GM20000 (cell line): ENCODE measurements at regions not wholly inside any gene's neighbourhood (a gene's known extent, or its start where the extent isn't known, plus 50 kb on each side); places are given as distances from the start of the nearest gene placed in this dataset.

ENCODE experiments used
- DNase-seq: peaks from one replicate; pipeline ENCODE4 v3.0.0; 2012; ENCODE audit warnings: low spot score
- CTCF ChIP-seq: IDR thresholded peaks from 2 replicates; pipeline ENCODE4 v1.5.1; 2012; ENCODE audit warnings: mild to moderate bottlenecking, control low read depth; ENCODE audit errors: extremely low read depth, missing control alignments

- DNase-seq, result no peak
- no peak for TF ChIP-seq CTCF
Measured at GRCh38 chr4:93888308-93888707, 59.8 kb downstream of the ATOH1 start.

- no peak for DNase-seq
- no peak for TF ChIP-seq CTCF
Measured at GRCh38 chr4:93888768-93889167, 60.2 kb downstream of the ATOH1 start.

GRCh38 chr4:93891244-93891643 is 62.7 kb downstream of the ATOH1 start:
- TF ChIP-seq CTCF, result no peak
- DNase-seq, result no peak

GRCh38 chr4:93894995-93895394 is 66.4 kb downstream of the ATOH1 start:
- TF ChIP-seq CTCF, result no peak
- no peak for DNase-seq

- no peak for DNase-seq
- TF ChIP-seq CTCF, result no peak
Measured at GRCh38 chr4:93896516-93896915, 68.0 kb downstream of the ATOH1 start.

- no peak for TF ChIP-seq CTCF
- peak; percentile 12 for DNase-seq
Measured at GRCh38 chr4:93897559-93897958, 69.0 kb downstream of the ATOH1 start.

GRCh38 chr4:93908778-93909177 is 80.2 kb downstream of the ATOH1 start:
- no peak for TF ChIP-seq CTCF
- no peak for DNase-seq
